LoVo (cell line): ENCODE measurements at regions not wholly inside any gene's neighbourhood (a gene's known extent, or its start where the extent isn't known, plus 50 kb on each side); places are given as distances from the start of the nearest gene placed in this dataset.

Experiments used
- DNase-seq: peaks from one replicate; pipeline ENCODE4 v3.0.0-alpha.2; 2016; ENCODE audit warnings: low spot score

GRCh38 chr2:58862244-58862643 is 621.1 kb upstream of the FANCL start:
- DNase-seq = no peak

- DNase-seq = no peak
These were observed 619.5 kb upstream of the FANCL start for GRCh38 chr2:58860586-58860985.

- DNase-seq = no peak
These were observed 615.0 kb upstream of the FANCL start for GRCh38 chr2:58856100-58856499.

GRCh38 chr2:58853420-58853819 is 612.3 kb upstream of the FANCL start:
- DNase-seq = no peak

- no peak for DNase-seq
These were observed 611.8 kb upstream of the FANCL start for GRCh38 chr2:58852905-58853304.

GRCh38 chr2:58852243-58852642 is 611.1 kb upstream of the FANCL start:
- DNase-seq = no peak

- DNase-seq = no peak
These were observed 610.5 kb upstream of the FANCL start for GRCh38 chr2:58851598-58851997.

- no peak for DNase-seq
These were observed 603.9 kb upstream of the FANCL start for GRCh38 chr2:58845011-58845410.

- no peak for DNase-seq
These were observed 601.5 kb upstream of the FANCL start for GRCh38 chr2:58842501-58843155.

- DNase-seq = peak; percentile 30
These were observed 593.3 kb upstream of the FANCL start for GRCh38 chr2:58834404-58834803.

GRCh38 chr2:58826795-58827194 is 585.7 kb upstream of the FANCL start:
- DNase-seq = no peak

GRCh38 chr2:58812771-58813344 is 571.7 kb upstream of the FANCL start:
- no peak for DNase-seq

GRCh38 chr2:58805126-58805525 is 564.0 kb upstream of the FANCL start:
- DNase-seq = no peak

GRCh38 chr2:58803192-58803591 is 562.1 kb upstream of the FANCL start:
- DNase-seq = no peak

GRCh38 chr2:58800881-58801280 is 559.8 kb upstream of the FANCL start:
- DNase-seq = no peak

- no peak for DNase-seq
These were observed 557.6 kb upstream of the FANCL start for GRCh38 chr2:58798676-58799208.

- no peak for DNase-seq
These were observed 555.2 kb upstream of the FANCL start for GRCh38 chr2:58796239-58796910.

- no peak for DNase-seq
These were observed 553.8 kb upstream of the FANCL start for GRCh38 chr2:58794916-58795315.

- no peak for DNase-seq
These were observed 553.0 kb upstream of the FANCL start for GRCh38 chr2:58794103-58794502.

GRCh38 chr2:58788402-58788801 is 547.3 kb upstream of the FANCL start:
- DNase-seq = no peak

- DNase-seq = no peak
These were observed 529.7 kb upstream of the FANCL start for GRCh38 chr2:58770846-58771245.

- DNase-seq = no peak
These were observed 528.7 kb upstream of the FANCL start for GRCh38 chr2:58769864-58770234.

- DNase-seq = no peak
These were observed 528.2 kb upstream of the FANCL start for GRCh38 chr2:58769111-58769863.
